Kidney (tissue), 13 donors: ENCODE measurements at regions not wholly inside any gene's neighbourhood (a gene's known extent, or its start where the extent isn't known, plus 50 kb on each side); places are given as distances from the start of the nearest gene placed in this dataset.
A peak's percentile ranks its signal among the peaks of the same experiment; 100 is the strongest.

Experiments
- DNase-seq, 5 donors: peaks; one replicate each; pipeline ENCODE4 v3.0.0-alpha.2; 2013 to 2020
- FAIRE-seq: peaks from 2 replicates; lab custom pipeline; 2012; peaks lifted over from hg19 to GRCh38; lab: Jason Lieb, UNC
- H3K27ac ChIP-seq, 2 donors: one replicate each; pipeline ENCODE4 v1.7.0; 2013; ENCODE audit warnings: low read depth in 2 of 2, low read length in 2 of 2, inconsistent platforms in 1 of 2
- H3K27me3 ChIP-seq: one replicate; pipeline ENCODE4 v1.7.1; 2013; ENCODE audit warnings: low read length, inconsistent platforms; ENCODE audit not compliant: control insufficient read depth, insufficient read depth
- H3K36me3 ChIP-seq, 3 donors: one replicate each; pipeline versions ENCODE4 v1.7.0 to v1.7.1; 2013; ENCODE audit warnings: low read length in 3 of 3, control low read depth in 1 of 3, inconsistent platforms in 1 of 3; ENCODE audit not compliant: insufficient read depth in 3 of 3, control insufficient read depth in 2 of 3
- H3K4me1 ChIP-seq, 3 donors: one replicate each; pipeline versions ENCODE4 v1.7.0 to v1.7.1; 2013; ENCODE audit warnings: low read length in 3 of 3, inconsistent platforms in 1 of 3, low read depth in 1 of 3; ENCODE audit not compliant: control insufficient read depth in 2 of 3, insufficient read depth in 2 of 3
- H3K4me3 ChIP-seq, 3 donors: one replicate each; pipeline versions ENCODE4 v1.7.0 to v1.8.1; 2013; ENCODE audit warnings: low read length in 3 of 3, control low read depth in 1 of 3, inconsistent platforms in 1 of 3
- H3K9ac ChIP-seq, 3 donors: one replicate each; pipeline versions ENCODE4 v1.7.0 to v1.7.1; 2013; ENCODE audit warnings: low read length in 3 of 3, control low read depth in 1 of 3, inconsistent platforms in 1 of 3
- H3K9me3 ChIP-seq, 3 donors: one replicate each; pipeline versions ENCODE4 v1.7.0 to v1.7.1; 2013; ENCODE audit warnings: low read length in 3 of 3, control low read depth in 1 of 3, inconsistent platforms in 1 of 3; ENCODE audit not compliant: control insufficient read depth in 2 of 3, insufficient read depth in 1 of 3
- intact Hi-C: fragments of 100-400 bp; cut with DNase I; formaldehyde crosslinking; loops from one replicate; pipeline ENCODE4 v1.11.1; 2022
- TF ChIP-seq, protein P1 (sequence below): IDR thresholded peaks from 3 replicates; pipeline ENCODE4 v1.5.1; 2012; ENCODE audit warnings: mild to moderate bottlenecking, moderate library complexity, borderline replicate concordance; ENCODE audit not compliant: insufficient read depth; ENCODE audit errors: extremely low read depth
- donor health status: control.
- donor health status: control.
- donor health status: control.
- donor health status: control.
- donor health status: control.
- donor health status: DM: yes; HTN: yes; CAD: no.
- donor health status: Normal renal cell carcinoma (clear cell type).

DNA sequence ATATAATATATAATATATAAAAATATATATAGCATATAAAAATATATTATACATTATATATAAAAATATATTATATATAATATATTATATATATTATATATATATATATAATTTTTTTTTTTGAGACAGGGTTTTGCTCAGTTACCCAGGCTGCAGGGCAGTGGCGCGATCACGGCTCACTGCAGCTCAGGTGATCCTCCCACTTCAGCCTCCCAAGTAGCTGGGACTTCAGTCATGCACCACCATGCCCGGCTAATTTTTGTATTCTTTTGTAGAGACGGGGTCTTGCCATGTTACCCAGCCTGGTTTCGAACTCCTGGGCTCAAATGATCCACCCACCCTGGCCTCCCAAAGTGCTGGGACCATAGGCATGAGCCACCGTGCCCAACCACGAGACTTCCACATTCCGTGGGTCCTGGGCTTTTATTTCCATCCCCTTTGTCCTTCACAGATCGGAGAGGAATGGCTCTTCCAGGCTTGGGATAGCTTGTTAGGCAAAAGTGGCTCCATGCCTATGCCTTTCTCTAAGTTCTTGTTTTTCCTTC is 62.0 kb upstream of the IER5L start:
- intact Hi-C loops = no loop called here
- no peak for FAIRE-seq

DNA sequence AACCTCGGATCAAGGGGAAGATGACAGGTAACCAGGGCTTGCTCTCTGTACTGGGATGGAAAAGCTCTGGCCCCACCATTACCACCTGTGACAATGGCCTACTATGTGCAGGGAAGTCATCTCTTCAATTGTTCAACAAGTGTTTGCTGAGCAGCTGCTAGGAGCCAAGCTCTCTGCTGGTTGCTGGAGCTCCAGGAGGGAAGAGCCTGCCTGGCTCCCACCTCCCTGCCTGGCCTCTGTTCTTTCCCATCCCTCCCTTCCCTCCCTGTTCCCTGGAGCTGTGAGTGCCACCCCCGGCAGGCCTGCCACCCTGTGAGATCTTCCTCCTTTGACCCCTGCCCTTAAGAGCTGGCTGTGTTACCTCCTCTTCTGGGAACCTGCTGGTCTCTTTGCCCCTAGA is 59.7 kb upstream of the IER5L start:
- Histone ChIP-seq H3K9ac (no peak overlapping the region), H3K27me3 (no peaks in the 10 kb centered on the region), H3K4me3 (no peak overlapping the region), H3K36me3 (no peaks in the 10 kb centered on the region), H3K27ac (no peak overlapping the region), H3K9me3 (peaks cover 0 to 11% (median 2%) of the 10 kb centered on the region in 3 donors), H3K4me1 (no peaks in the 10 kb centered on the region)
- TF ChIP-seq, protein P1, sequence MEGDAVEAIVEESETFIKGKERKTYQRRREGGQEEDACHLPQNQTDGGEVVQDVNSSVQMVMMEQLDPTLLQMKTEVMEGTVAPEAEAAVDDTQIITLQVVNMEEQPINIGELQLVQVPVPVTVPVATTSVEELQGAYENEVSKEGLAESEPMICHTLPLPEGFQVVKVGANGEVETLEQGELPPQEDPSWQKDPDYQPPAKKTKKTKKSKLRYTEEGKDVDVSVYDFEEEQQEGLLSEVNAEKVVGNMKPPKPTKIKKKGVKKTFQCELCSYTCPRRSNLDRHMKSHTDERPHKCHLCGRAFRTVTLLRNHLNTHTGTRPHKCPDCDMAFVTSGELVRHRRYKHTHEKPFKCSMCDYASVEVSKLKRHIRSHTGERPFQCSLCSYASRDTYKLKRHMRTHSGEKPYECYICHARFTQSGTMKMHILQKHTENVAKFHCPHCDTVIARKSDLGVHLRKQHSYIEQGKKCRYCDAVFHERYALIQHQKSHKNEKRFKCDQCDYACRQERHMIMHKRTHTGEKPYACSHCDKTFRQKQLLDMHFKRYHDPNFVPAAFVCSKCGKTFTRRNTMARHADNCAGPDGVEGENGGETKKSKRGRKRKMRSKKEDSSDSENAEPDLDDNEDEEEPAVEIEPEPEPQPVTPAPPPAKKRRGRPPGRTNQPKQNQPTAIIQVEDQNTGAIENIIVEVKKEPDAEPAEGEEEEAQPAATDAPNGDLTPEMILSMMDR = no peak
- FAIRE-seq (no peak), DNase-seq (peak in 1 of 5 donors; percentile 21)
- intact Hi-C loops = no loop called here

More for the DNA sequence above, 62.0 kb upstream of the IER5L start:
- Histone ChIP-seq H3K9ac (no peak overlapping the region), H3K9me3 (no peaks in the 10 kb centered on the region), H3K4me3 (no peak overlapping the region), H3K27ac (no peak overlapping the region), H3K36me3 (no peaks in the 10 kb centered on the region), H3K4me1 (no peaks in the 10 kb centered on the region), H3K27me3 (no peaks in the 10 kb centered on the region)
- TF ChIP-seq, protein P1 = no peak
- DNase-seq = peak in 1 of 5 donors; percentile 13

DNA sequence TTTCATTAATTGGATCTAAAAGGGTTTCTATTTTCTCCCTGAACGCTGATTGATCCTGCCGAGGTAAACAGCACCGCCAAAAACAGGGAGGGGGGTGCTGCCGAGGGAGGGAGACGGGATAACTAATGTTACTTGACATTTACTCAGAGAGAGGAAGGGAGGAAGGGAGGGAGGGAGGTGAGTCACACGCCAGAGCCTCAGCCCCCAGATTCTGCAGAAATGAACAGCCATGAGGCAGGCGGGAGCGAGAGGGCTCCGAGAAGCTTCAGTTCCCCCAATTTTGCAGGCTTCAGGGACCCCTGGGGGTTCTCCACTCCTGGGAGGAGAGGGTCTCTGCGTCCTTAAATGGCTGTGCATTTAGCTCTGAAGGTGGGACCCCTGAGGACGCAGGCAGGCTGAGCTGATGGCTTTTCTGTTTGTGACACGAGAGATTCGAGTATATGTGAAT is 59.1 kb upstream of the IER5L start:
- FAIRE-seq = no peak
- H3K4me1 ChIP-seq = no peaks in the 10 kb centered on the region

More for the DNA sequence above, 59.1 kb upstream of the IER5L start:
- H3K27me3 ChIP-seq = no peaks in the 10 kb centered on the region
- intact Hi-C loops = no loop called here
- H3K4me3 ChIP-seq = no peak overlapping the region
- peak in 3 of 5 donors; percentile 43 to 66 (median 58) for DNase-seq
- TF ChIP-seq, protein P1 = no peak
- H3K9ac ChIP-seq = peak overlapping the region in 1 of 3 donors; percentile 19
- H3K36me3 ChIP-seq = no peaks in the 10 kb centered on the region
- H3K27ac ChIP-seq = no peak overlapping the region
- peaks cover 0 to 11% (median 2%) of the 10 kb centered on the region in 3 donors for H3K9me3 ChIP-seq
